HepG2 (cell line): ENCODE measurements at regions not wholly inside any gene's neighbourhood (a gene's known extent, or its start where the extent isn't known, plus 50 kb on each side); places are given as distances from the start of the nearest gene placed in this dataset.

Experiments
- ATAC-seq: fragments of 200-7000 bp; cut with Tn5 transposase; 3 replicates; pipeline ENCODE4 v1.9.1; 2020; ENCODE audit warnings: mild to moderate bottlenecking, moderate library complexity
- BruUV-seq: library from RNA; stranded (reverse); fragments of 400-500 nt; replicated peaks from 2 replicates; lab custom pipeline; 2021; lab: Mats Ljungman, UMichigan
- CTCF ChIA-PET: fragments of 300-600 bp; formaldehyde crosslinking; extraction: SDS; loops from one replicate; lab custom pipeline; 2021; ENCODE audit warnings: low total read pairs, inconsistent platforms, low intra/inter-chr PET ratio; lab: Yijun Ruan, JAX
- POLR2A ChIA-PET: fragments of 350-600 bp; sonication (Branson Sonifier 250); formaldehyde crosslinking; loops from one replicate; lab custom pipeline; 2020; ENCODE audit warnings: antibody characterized with exemption, inconsistent platforms; lab: Yijun Ruan, JAX
- DNase-seq: peaks from one replicate; pipeline ENCODE4 v3.0.0-alpha.2; 2015; ENCODE audit warnings: low spot score
- FAIRE-seq: peaks from 3 replicates; lab custom pipeline; 2011; peaks lifted over from hg19 to GRCh38; lab: Jason Lieb, UNC
- H2AFZ ChIP-seq: one replicate; pipeline ENCODE4 v1.6.1; 2011; ENCODE audit warnings: low read length, inconsistent platforms
- H3K27ac ChIP-seq: fragments of 300-600 bp; 3 replicates; pipeline ENCODE4 v1.8.0; 2011; ENCODE audit warnings: mixed run types, mild to moderate bottlenecking, mixed read lengths, low read length, inconsistent platforms; ENCODE audit not compliant: insufficient read depth; ENCODE audit errors: extremely low read length
- H3K27me3 ChIP-seq, 2 experiments: fragments of 200-600 bp in 1 of 2; 2 replicates in 1 of 2; 3 replicates in 1 of 2; pipeline versions ENCODE4 v1.6.0 to v1.8.0; 2011; ENCODE audit warnings: low read length in 2 of 2, mild to moderate bottlenecking in 2 of 2, moderate library complexity in 2 of 2, inconsistent platforms in 1 of 2; ENCODE audit not compliant: insufficient read depth in 2 of 2, control insufficient read depth in 1 of 2
- H3K36me3 ChIP-seq, 2 experiments: fragments of 200-600 bp in 1 of 2; replicated peaks in 1 of 2; 2 replicates in 1 of 2; 3 replicates in 1 of 2; pipeline versions ENCODE4 v1.5.1 to v1.8.0; 2011; ENCODE audit warnings: low read length in 2 of 2, inconsistent platforms in 1 of 2; ENCODE audit not compliant: insufficient read depth in 2 of 2, control insufficient read depth in 1 of 2
- H3K4me1 ChIP-seq: 2 replicates; pipeline ENCODE4 v1.5.1; 2012; ENCODE audit warnings: low read length, inconsistent platforms; ENCODE audit not compliant: insufficient read depth
- H3K4me2 ChIP-seq: 2 replicates; pipeline ENCODE4 v1.6.0; 2011; ENCODE audit warnings: low read depth, low read length, inconsistent platforms
- H3K4me3 ChIP-seq, 3 experiments: fragments of 200-600 bp in 1 of 3; sonication (generic), shearing (Covaris generic) in 1 of 3; replicated peaks in 1 of 3; 2 replicates each; pipeline ENCODE4 v1.5.1; 2011 to 2016; ENCODE audit warnings: low read length in 3 of 3, inconsistent platforms in 2 of 3, low read depth in 2 of 3, mild to moderate bottlenecking in 2 of 3, control low read depth in 1 of 3, mixed read lengths in 1 of 3; ENCODE audit not compliant: insufficient read depth in 1 of 3
- H3K79me2 ChIP-seq: one replicate; pipeline ENCODE4 v1.6.1; 2011; ENCODE audit warnings: low read length, inconsistent platforms; ENCODE audit not compliant: insufficient read depth
- H3K9ac ChIP-seq: 2 replicates; pipeline ENCODE4 v1.6.0; 2011; ENCODE audit warnings: mild to moderate bottlenecking, low read depth, low read length, inconsistent platforms; ENCODE audit not compliant: insufficient read depth
- H3K9me3 ChIP-seq: 2 replicates; pipeline ENCODE4 v1.5.1; 2012; ENCODE audit warnings: mild to moderate bottlenecking, low read length
- H4K20me1 ChIP-seq: 2 replicates; pipeline ENCODE4 v1.6.0; 2011; ENCODE audit warnings: inconsistent platforms, mild to moderate bottlenecking, low read length, moderate library complexity; ENCODE audit not compliant: insufficient read depth
- CSRNP2 ChIP-seq: sonication (generic); formaldehyde crosslinking; conservative IDR thresholded peaks from 2 replicates; pipeline ENCODE4 v1.8.0; 2022; ENCODE audit warnings: low read depth, missing genetic modification reagents
- GATAD2A ChIP-seq: IDR thresholded peaks from 2 replicates; pipeline ENCODE4 v1.6.1; 2016
- HNRNPUL1 ChIP-seq: fragments of 200-400 bp; formaldehyde crosslinking; IDR thresholded peaks from 2 replicates; pipeline ENCODE4 v1.6.1; 2017; ENCODE audit warnings: low read depth, mild to moderate bottlenecking, low read length, moderate library complexity
- IRX3 ChIP-seq: sonication (generic); formaldehyde crosslinking; IDR thresholded peaks from 2 replicates; pipeline ENCODE4 v1.8.1; 2023; ENCODE audit warnings: mild to moderate bottlenecking, low read depth, missing genetic modification reagents, borderline replicate concordance
- MIER3 ChIP-seq: IDR thresholded peaks from 2 replicates; pipeline ENCODE4 v1.6.1; 2016; ENCODE audit warnings: missing compliant biosample characterization, borderline replicate concordance
- NFE2L2 ChIP-seq: fragments of 150-350 bp; IDR thresholded peaks from 2 replicates; pipeline ENCODE4 v1.6.1; 2014; ENCODE audit warnings: low read length
- NFIB ChIP-seq: sonication (generic); formaldehyde crosslinking; IDR thresholded peaks from 2 replicates; pipeline ENCODE4 v1.9.0; 2021; ENCODE audit warnings: missing genetic modification reagents, mild to moderate bottlenecking, borderline replicate concordance
- PRDM4 ChIP-seq: sonication (generic); formaldehyde crosslinking; IDR thresholded peaks from 2 replicates; pipeline ENCODE4 v1.9.0; 2021; ENCODE audit warnings: missing genetic modification reagents, borderline replicate concordance
- PRMT3 ChIP-seq: sonication (generic); formaldehyde crosslinking; IDR thresholded peaks from 2 replicates; pipeline ENCODE4 v1.8.1; 2022; ENCODE audit warnings: low read depth, mild to moderate bottlenecking, moderate library complexity, missing genetic modification reagents, borderline replicate concordance
- RAD51 ChIP-seq: fragments of 450-650 bp; IDR thresholded peaks from 2 replicates; pipeline ENCODE4 v1.6.1; 2016; ENCODE audit warnings: borderline replicate concordance
- REPIN1 ChIP-seq: sonication (generic); formaldehyde crosslinking; IDR thresholded peaks from 2 replicates; pipeline ENCODE4 v1.8.0; 2022; ENCODE audit warnings: missing genetic modification reagents, low read depth, mild to moderate bottlenecking, borderline replicate concordance
- TEAD3 ChIP-seq: optimal IDR thresholded peaks from 2 replicates; pipeline ENCODE3; 2016; ENCODE audit warnings: borderline replicate concordance
- ZC3H13 ChIP-seq: sonication (generic); formaldehyde crosslinking; IDR thresholded peaks from 2 replicates; pipeline ENCODE4 v1.8.1; 2023; ENCODE audit warnings: mild to moderate bottlenecking, missing genetic modification reagents, moderate library complexity
- ZNF839 ChIP-seq: sonication (generic); formaldehyde crosslinking; IDR thresholded peaks from 2 replicates; pipeline ENCODE4 v1.4.0; 2020; ENCODE audit warnings: missing genetic modification reagents, mild to moderate bottlenecking, borderline replicate concordance
- WGBS: methylation state at CpG from one replicate; pipeline ENCODE4 v1.1.6; 2017; ENCODE audit warnings: low lambda C conversion rate; 5-methylcytosine and 5-hydroxymethylcytosine counted together
- in situ Hi-C: cut with HindIII; loops from 2 replicates; pipeline ENCODE4 v1.10.0; 2017; ENCODE audit warnings: low pct_unique_long_range_greater_than_20kb; ENCODE audit not compliant: extremely low pct_ligation_motif_present
- intact Hi-C: fragments of 100-400 bp; cut with micrococcal nuclease; formaldehyde crosslinking; loops from one replicate; pipeline ENCODE4 v1.10.0; 2022; ENCODE audit not compliant: unreplicated experiment
- TF ChIP-seq, protein P1 (sequence below): sonication (generic); formaldehyde crosslinking; IDR thresholded peaks from 2 replicates; pipeline ENCODE4 v1.4.0; 2020; ENCODE audit warnings: missing genetic modification reagents, borderline replicate concordance
- TF ChIP-seq, protein P2 (sequence below): IDR thresholded peaks from 2 replicates; pipeline ENCODE4 v1.6.1; 2016; ENCODE audit warnings: missing genetic modification reagents, missing compliant biosample characterization

- WGBS: 5% methylated on average over 5 of the region's 5 CpGs
- in situ Hi-C loops: no loop called here
- CTCF ChIA-PET: no interaction called here
Measured at GRCh38 chr12:11968048-11968383, 102.7 kb upstream of the BCL2L14 start.

More at GRCh38 chr12:11968048-11968383, 102.7 kb upstream of the BCL2L14 start:
- Histone ChIP-seq H3K36me3 (no peaks in the 10 kb centered on the region), H3K4me2 (no peak overlapping the region), H3K79me2 (no peaks in the 10 kb centered on the region), H2AFZ (no peak overlapping the region), H4K20me1 (no peaks in the 10 kb centered on the region), H3K4me1 (peaks cover 1% of the 10 kb centered on the region; the same call in 1 of the 2 replicates), H3K9ac (no peak overlapping the region), H3K27ac (no peak overlapping the region), H3K9me3 (no peaks in the 10 kb centered on the region), H3K27me3 (peaks cover 0 to 18% of the 10 kb centered on the region in 2 experiments; a peak in 3 of 5 replicates), H3K4me3 (no peak overlapping the region)
- TF ChIP-seq NFE2L2 (no peak), NFIB (CRISPR knock-in tag) (no peak), RAD51 (no peak), PRMT3 (no peak), ZC3H13 (no peak), TEAD3 (CRISPR knock-in tag) (no peak), HNRNPUL1 (no peak), ZNF839 (CRISPR knock-in tag) (no peak), IRX3 (CRISPR knock-in tag) (no peak), MIER3 (CRISPR knock-in tag) (no peak), CSRNP2 (CRISPR knock-in tag) (no peak), REPIN1 (CRISPR knock-in tag) (no peak), PRDM4 (CRISPR knock-in tag) (no peak), GATAD2A (CRISPR knock-in tag) (no peak)
- TF ChIP-seq, protein P1, sequence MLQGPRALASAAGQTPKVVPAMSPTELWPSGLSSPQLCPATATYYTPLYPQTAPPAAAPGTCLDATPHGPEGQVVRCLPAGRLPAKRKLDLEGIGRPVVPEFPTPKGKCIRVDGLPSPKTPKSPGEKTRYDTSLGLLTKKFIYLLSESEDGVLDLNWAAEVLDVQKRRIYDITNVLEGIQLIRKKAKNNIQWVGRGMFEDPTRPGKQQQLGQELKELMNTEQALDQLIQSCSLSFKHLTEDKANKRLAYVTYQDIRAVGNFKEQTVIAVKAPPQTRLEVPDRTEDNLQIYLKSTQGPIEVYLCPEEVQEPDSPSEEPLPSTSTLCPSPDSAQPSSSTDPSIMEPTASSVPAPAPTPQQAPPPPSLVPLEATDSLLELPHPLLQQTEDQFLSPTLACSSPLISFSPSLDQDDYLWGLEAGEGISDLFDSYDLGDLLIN: no peak
- TF ChIP-seq, protein P2, sequence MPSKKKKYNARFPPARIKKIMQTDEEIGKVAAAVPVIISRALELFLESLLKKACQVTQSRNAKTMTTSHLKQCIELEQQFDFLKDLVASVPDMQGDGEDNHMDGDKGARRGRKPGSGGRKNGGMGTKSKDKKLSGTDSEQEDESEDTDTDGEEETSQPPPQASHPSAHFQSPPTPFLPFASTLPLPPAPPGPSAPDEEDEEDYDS (CRISPR knock-in tag): no peak
- no TSS peak for BruUV-seq
- intact Hi-C loops: no loop called here
- POLR2A ChIA-PET: no interaction called here
- ATAC-seq (no peak), DNase-seq (no peak), FAIRE-seq (no peak)
